Stimulated activated CD4-positive, alpha-beta T cell treated with anti-CD3 and anti-CD28 coated beads, TNF-alpha, amount 100 ng/mL, for 1 hour (primary cell): ENCODE measurements at regions not wholly inside any gene's neighbourhood (a gene's known extent, or its start where the extent isn't known, plus 50 kb on each side); places are given as distances from the start of the nearest gene placed in this dataset.
"Not testable (repeated sequence)": the region's sequence is repeated elsewhere in the genome, so short reads cannot be mapped to it uniquely, and the experiment has no call there.

ENCODE experiments used
- DNase-seq, 3 donors: peaks; one replicate each; pipeline ENCODE4 v3.0.0-alpha.2; 2020; ENCODE audit warnings: low read depth in 3 of 3, low spot score in 1 of 3

- DNase-seq, result no peak
Measured at GRCh38 chr9:135173066-135173465, 85.6 kb downstream of the OLFM1 start.

- no peak for DNase-seq
Measured at GRCh38 chr9:135174248-135174647, 86.8 kb downstream of the OLFM1 start.

GRCh38 chr9:135174981-135175380, 87.5 kb downstream of the OLFM1 start:
- DNase-seq, result no peak

GRCh38 chr9:135176284-135176683, 88.8 kb downstream of the OLFM1 start:
- DNase-seq, result no peak

GRCh38 chr9:135177562-135177961, 90.1 kb downstream of the OLFM1 start:
- DNase-seq, result not testable (repeated sequence)

GRCh38 chr9:135178498-135178897, 91.0 kb downstream of the OLFM1 start:
- DNase-seq, result no peak

GRCh38 chr9:135179041-135179440, 91.6 kb downstream of the OLFM1 start:
- no peak for DNase-seq

GRCh38 chr9:135179976-135180375, 92.5 kb downstream of the OLFM1 start:
- no peak for DNase-seq

- DNase-seq, result no peak
Measured at GRCh38 chr9:135180586-135180985, 93.1 kb downstream of the OLFM1 start.

GRCh38 chr9:135181336-135181735, 93.9 kb downstream of the OLFM1 start:
- DNase-seq, result no peak

- not testable (repeated sequence) for DNase-seq
Measured at GRCh38 chr9:135181841-135182240, 94.4 kb downstream of the OLFM1 start.

GRCh38 chr9:135183069-135183468, 95.6 kb downstream of the OLFM1 start:
- no peak for DNase-seq

GRCh38 chr9:135183528-135184180, 96.2 kb downstream of the OLFM1 start:
- DNase-seq, result no peak

GRCh38 chr9:135184181-135185053, 96.9 kb downstream of the OLFM1 start:
- no peak for DNase-seq

- DNase-seq, result no peak
Measured at GRCh38 chr9:135185060-135185459, 97.6 kb downstream of the OLFM1 start.

GRCh38 chr9:135186248-135187164, 99.0 kb downstream of the OLFM1 start:
- no peak for DNase-seq

GRCh38 chr9:135187365-135187764, 99.9 kb downstream of the OLFM1 start:
- no peak for DNase-seq

- no peak for DNase-seq
Measured at GRCh38 chr9:135188681-135189151, 101.2 kb downstream of the OLFM1 start.

GRCh38 chr9:135189497-135189896, 102.0 kb downstream of the OLFM1 start:
- DNase-seq, result no peak

GRCh38 chr9:135190789-135191577, 103.5 kb downstream of the OLFM1 start:
- no peak for DNase-seq

GRCh38 chr9:135192686-135193085, 105.2 kb downstream of the OLFM1 start:
- DNase-seq, result no peak
